Erythroblast (primary cell): ENCODE measurements at regions not wholly inside any gene's neighbourhood (a gene's known extent, or its start where the extent isn't known, plus 50 kb on each side); places are given as distances from the start of the nearest gene placed in this dataset.

Experiments
- GATA1 ChIP-seq: IDR thresholded peaks from 2 replicates; pipeline ENCODE4 v1.6.1; 2011; ENCODE audit warnings: low read depth, mild to moderate bottlenecking, control low read depth, low read length, moderate library complexity
- POLR2A ChIP-seq: IDR thresholded peaks from 2 replicates; pipeline ENCODE4 v1.6.1; 2011; ENCODE audit warnings: mild to moderate bottlenecking, low read length

- TF ChIP-seq POLR2A: no peak
- no peak for TF ChIP-seq GATA1
Observed at GRCh38 chr3:139808201-139808600, 126.8 kb upstream of the CLSTN2 start.
